H1 (cell line): ENCODE measurements at regions not wholly inside any gene's neighbourhood (a gene's known extent, or its start where the extent isn't known, plus 50 kb on each side); places are given as distances from the start of the nearest gene placed in this dataset.

Experiments
- CTCF ChIA-PET: fragments of 300-600 bp; sonication (Branson Sonifier 250); formaldehyde crosslinking; loops from one replicate; lab custom pipeline; 2021; ENCODE audit not compliant: partially characterized antibody; lab: Charles Lee
- POLR2A ChIA-PET: fragments of 300-600 bp; sonication (Branson Sonifier 250); formaldehyde crosslinking; loops from one replicate; lab custom pipeline; 2021; ENCODE audit warnings: inconsistent platforms; ENCODE audit not compliant: partially characterized antibody; lab: Charles Lee
- DNase-seq, 2 experiments: peaks; one replicate each; pipeline versions ENCODE4 v3.0.0 to v3.0.0-alpha.2; 2010 to 2022; ENCODE audit warnings: low spot score in 2 of 2, low read depth in 1 of 2, mixed read lengths in 1 of 2
- FAIRE-seq: peaks from 2 replicates; lab custom pipeline; 2011; peaks lifted over from hg19 to GRCh38; lab: Jason Lieb, UNC
- H2AFZ ChIP-seq: 2 replicates; pipeline ENCODE4 v1.8.1; 2012; ENCODE audit warnings: low read length, inconsistent platforms
- H2AK5ac ChIP-seq: 2 replicates; pipeline ENCODE4 v1.6.1; 2013; ENCODE audit warnings: low read depth, low read length
- H2BK120ac ChIP-seq: replicated peaks from 2 replicates; pipeline ENCODE3; 2013; ENCODE audit warnings: low read depth, low read length, inconsistent platforms
- H2BK12ac ChIP-seq: 2 replicates; pipeline ENCODE4 v1.6.1; 2013; ENCODE audit warnings: low read depth, low read length
- H2BK15ac ChIP-seq: 2 replicates; pipeline ENCODE4 v1.6.1; 2013; ENCODE audit warnings: low read length
- H2BK20ac ChIP-seq: 2 replicates; pipeline ENCODE4 v1.6.1; 2013; ENCODE audit warnings: low read length
- H2BK5ac ChIP-seq: 2 replicates; pipeline ENCODE4 v1.6.1; 2013; ENCODE audit warnings: low read depth, low read length
- H3K14ac ChIP-seq: 2 replicates; pipeline ENCODE4 v1.6.1; 2013; ENCODE audit warnings: inconsistent platforms; ENCODE audit not compliant: insufficient read length
- H3K18ac ChIP-seq: 2 replicates; pipeline ENCODE4 v1.6.1; 2013; ENCODE audit warnings: low read length; ENCODE audit errors: extremely low read depth
- H3K23ac ChIP-seq: 2 replicates; pipeline ENCODE4 v1.6.1; 2013; ENCODE audit warnings: inconsistent platforms; ENCODE audit not compliant: insufficient read length
- H3K23me2 ChIP-seq: 2 replicates; pipeline ENCODE4 v1.6.1; 2013; ENCODE audit warnings: low read depth, low read length
- H3K27ac ChIP-seq: 2 replicates; pipeline ENCODE4 v1.6.1; 2011; ENCODE audit warnings: low read depth, low read length, inconsistent platforms
- H3K27me3 ChIP-seq, 4 experiments: replicated peaks in 1 of 4; 1 replicate in 1 of 4; 2 replicates in 3 of 4; pipeline versions ENCODE4 v1.6.1 to v1.8.1; 2011 to 2013; ENCODE audit warnings: low read length in 3 of 4, mild to moderate bottlenecking in 3 of 4, inconsistent platforms in 2 of 4, mixed read lengths in 2 of 4, moderate library complexity in 1 of 4; ENCODE audit not compliant: control insufficient read depth in 3 of 4, insufficient read depth in 3 of 4; ENCODE audit errors: extremely low read depth in 1 of 4
- H3K36me3 ChIP-seq, 4 experiments: 2 replicates each; pipeline versions ENCODE4 v1.6.1 to v1.8.1; 2011 to 2013; ENCODE audit warnings: mild to moderate bottlenecking in 4 of 4, low read length in 3 of 4, moderate library complexity in 2 of 4, control low read depth in 1 of 4, inconsistent platforms in 1 of 4; ENCODE audit not compliant: insufficient read depth in 4 of 4, control insufficient read depth in 2 of 4
- H3K4ac ChIP-seq: replicated peaks from 2 replicates; pipeline ENCODE3; 2013; ENCODE audit warnings: low read length, low read depth, mixed read lengths, inconsistent platforms; ENCODE audit not compliant: insufficient read length
- H3K4me1 ChIP-seq, 4 experiments: replicated peaks in 1 of 4; 1 replicate in 1 of 4; 2 replicates in 3 of 4; pipeline versions ENCODE4 v1.6.1 to v1.8.1; 2011 to 2013; ENCODE audit warnings: low read length in 3 of 4, inconsistent platforms in 2 of 4, mixed read lengths in 1 of 4; ENCODE audit not compliant: insufficient read depth in 4 of 4, control insufficient read depth in 3 of 4
- H3K4me2 ChIP-seq, 2 experiments: 2 replicates each; pipeline versions ENCODE4 v1.6.1 to v1.8.1; 2011 to 2013; ENCODE audit warnings: low read depth in 2 of 2, low read length in 2 of 2, control low read depth in 1 of 2, inconsistent platforms in 1 of 2, mild to moderate bottlenecking in 1 of 2; ENCODE audit not compliant: insufficient read depth in 1 of 2
- H3K4me3 ChIP-seq, 4 experiments: fragments of 200-600, 300-600 bp in 1 of 4; sonication (generic), shearing (Covaris generic), sonication (Bioruptor Twin) in 1 of 4; 2 replicates each; pipeline versions ENCODE4 v1.5.1 to v1.8.1; 2011 to 2016; ENCODE audit warnings: low read length in 4 of 4, low read depth in 3 of 4, control low read depth in 2 of 4, inconsistent platforms in 2 of 4, mild to moderate bottlenecking in 2 of 4, mixed read lengths in 1 of 4, moderate library complexity in 1 of 4; ENCODE audit not compliant: insufficient read depth in 2 of 4; ENCODE audit errors: extremely low read depth in 1 of 4
- H3K56ac ChIP-seq: replicated peaks from 2 replicates; pipeline ENCODE3; 2013; ENCODE audit warnings: low read depth, mild to moderate bottlenecking, mixed read lengths, low read length, inconsistent platforms; ENCODE audit not compliant: insufficient read length
- H3K79me1 ChIP-seq: 2 replicates; pipeline ENCODE4 v1.6.1; 2013; ENCODE audit warnings: low read depth, low read length, control low read depth
- H3K79me2 ChIP-seq, 2 experiments: 2 replicates each; pipeline versions ENCODE4 v1.6.1 to v1.8.1; 2012 to 2013; ENCODE audit warnings: low read length in 2 of 2, mild to moderate bottlenecking in 2 of 2, inconsistent platforms in 1 of 2; ENCODE audit not compliant: insufficient read depth in 2 of 2, control insufficient read depth in 1 of 2
- H3K9ac ChIP-seq, 4 experiments: replicated peaks in 1 of 4; 1 replicate in 1 of 4; 2 replicates in 3 of 4; pipeline versions ENCODE4 v1.6.1 to v1.8.1; 2011 to 2013; ENCODE audit warnings: low read depth in 3 of 4, low read length in 3 of 4, control low read depth in 2 of 4, mild to moderate bottlenecking in 2 of 4, moderate library complexity in 2 of 4, inconsistent platforms in 1 of 4; ENCODE audit errors: extremely low read depth in 1 of 4
- H3K9me3 ChIP-seq, 2 experiments: 2 replicates each; pipeline versions ENCODE4 v1.6.1 to v1.8.1; 2012 to 2013; ENCODE audit warnings: mild to moderate bottlenecking in 2 of 2, moderate library complexity in 2 of 2, control low read depth in 1 of 2, inconsistent platforms in 1 of 2, low read depth in 1 of 2, low read length in 1 of 2, mixed read lengths in 1 of 2; ENCODE audit not compliant: insufficient read depth in 2 of 2
- H4K20me1 ChIP-seq, 2 experiments: replicated peaks in 1 of 2; 2 replicates each; pipeline versions ENCODE3 to v1.8.1; 2011 to 2013; ENCODE audit warnings: inconsistent platforms in 2 of 2, low read length in 2 of 2, mild to moderate bottlenecking in 1 of 2; ENCODE audit not compliant: insufficient read depth in 2 of 2, control insufficient read depth in 1 of 2
- H4K5ac ChIP-seq: 2 replicates; pipeline ENCODE4 v1.6.1; 2013; ENCODE audit warnings: low read length, low read depth, mixed read lengths, inconsistent platforms; ENCODE audit not compliant: insufficient read length
- H4K8ac ChIP-seq: 2 replicates; pipeline ENCODE4 v1.8.0; 2013; ENCODE audit warnings: mild to moderate bottlenecking, moderate library complexity, low read length, inconsistent platforms; ENCODE audit not compliant: insufficient read depth; ENCODE audit errors: extremely low read depth
- H4K91ac ChIP-seq: replicated peaks from 2 replicates; pipeline ENCODE3; 2013; ENCODE audit warnings: low read length, mixed read lengths, inconsistent platforms; ENCODE audit not compliant: insufficient read length
- EZH2 ChIP-seq: fragments of 200-600 bp; sonication (generic); IDR thresholded peaks from 2 replicates; pipeline ENCODE4 v1.7.1; 2012; ENCODE audit warnings: low read depth, mild to moderate bottlenecking, moderate library complexity, low read length, inconsistent platforms; ENCODE audit not compliant: severe bottlenecking
- FOSL1 ChIP-seq: IDR thresholded peaks from 2 replicates; pipeline ENCODE4 v1.6.1; 2011; ENCODE audit warnings: mild to moderate bottlenecking, low read depth, low read length, moderate library complexity; ENCODE audit not compliant: insufficient read depth
- GTF2F1 ChIP-seq: IDR thresholded peaks from 2 replicates; pipeline ENCODE4 v1.6.1; 2012; ENCODE audit warnings: low read depth, low read length, improper control_type of control experiment, borderline replicate concordance
- HDAC6 ChIP-seq: IDR thresholded peaks from one replicate; pipeline ENCODE4 v1.7.1; 2012; ENCODE audit warnings: low read depth, mild to moderate bottlenecking, inconsistent platforms, low read length, moderate library complexity
- NANOG ChIP-seq: IDR thresholded peaks from 2 replicates; pipeline ENCODE4 v1.6.1; 2011; ENCODE audit warnings: low read length, low read depth, mild to moderate bottlenecking, inconsistent platforms; ENCODE audit not compliant: insufficient read depth, poor library complexity, severe bottlenecking
- SIX5 ChIP-seq: IDR thresholded peaks from 2 replicates; pipeline ENCODE4 v1.6.1; 2011; ENCODE audit warnings: mild to moderate bottlenecking, low read depth, low read length
- SP2 ChIP-seq: IDR thresholded peaks from 2 replicates; pipeline ENCODE4 v1.6.1; 2012; ENCODE audit warnings: mild to moderate bottlenecking, low read length, inconsistent platforms

GRCh38 chr21:16865632-16866031 lies 647.2 kb upstream of the CXADR start:
- Histone ChIP-seq H3K27me3 (no peaks in the 10 kb centered on the region), H3K56ac (no peak overlapping the region), H3K4me3 (no peak overlapping the region), H2BK120ac (no peak overlapping the region), H3K4me2 (no peak overlapping the region), H4K20me1 (no peaks in the 10 kb centered on the region), H4K8ac (no peak overlapping the region), H3K23ac (no peak overlapping the region), H2BK12ac (no peak overlapping the region), H3K36me3 (no peaks in the 10 kb centered on the region), H3K9me3 (no peaks in the 10 kb centered on the region), H4K91ac (no peak overlapping the region), H3K4me1 (no peaks in the 10 kb centered on the region), H3K27ac (no peak overlapping the region), H3K14ac (no peak overlapping the region), H3K23me2 (no peaks in the 10 kb centered on the region), H2BK15ac (no peak overlapping the region), H2AK5ac (no peak overlapping the region), H3K79me1 (no peaks in the 10 kb centered on the region), H3K9ac (no peak overlapping the region), H4K5ac (no peak overlapping the region), H2BK20ac (no peak overlapping the region), H2AFZ (no peak overlapping the region), H2BK5ac (no peak overlapping the region), H3K4ac (no peak overlapping the region), H3K79me2 (no peaks in the 10 kb centered on the region), H3K18ac (no peak overlapping the region)
- CTCF ChIA-PET: no interaction called here
- POLR2A ChIA-PET: no interaction called here
- no peak for DNase-seq
- FAIRE-seq: no peak
- TF ChIP-seq FOSL1 (no peak), SIX5 (no peak), EZH2 (no peak), HDAC6 (no peak), NANOG (no peak), GTF2F1 (no peak), SP2 (no peak)
